Loucy (cell line): ENCODE measurements at regions not wholly inside any gene's neighbourhood (a gene's known extent, or its start where the extent isn't known, plus 50 kb on each side); places are given as distances from the start of the nearest gene placed in this dataset.
"Not testable (repeated sequence)": the region's sequence is repeated elsewhere in the genome, so short reads cannot be mapped to it uniquely, and the experiment has no call there.

Source experiments
- CTCF ChIP-seq: fragments of 200-600 bp; sonication (generic); conservative IDR thresholded peaks from 2 replicates; pipeline ENCODE4 v1.5.1; 2014; ENCODE audit warnings: mild to moderate bottlenecking, antibody characterized with exemption, low read length
- EZH2phosphoT487 ChIP-seq: fragments of 200-600 bp; IDR thresholded peaks from 2 replicates; pipeline ENCODE4 v1.6.1; 2018; ENCODE audit warnings: antibody characterized with exemption, mild to moderate bottlenecking, moderate library complexity, borderline replicate concordance

GRCh38 chr6:139726272-139726671 is 351.8 kb upstream of the CITED2 start:
- not testable (repeated sequence) for TF ChIP-seq CTCF, EZH2phosphoT487
